ENCODE measurements at regions not wholly inside any gene's neighbourhood (a gene's known extent, or its start where the extent isn't known, plus 50 kb on each side); places are given as distances from the start of the nearest gene placed in this dataset.

DNA sequence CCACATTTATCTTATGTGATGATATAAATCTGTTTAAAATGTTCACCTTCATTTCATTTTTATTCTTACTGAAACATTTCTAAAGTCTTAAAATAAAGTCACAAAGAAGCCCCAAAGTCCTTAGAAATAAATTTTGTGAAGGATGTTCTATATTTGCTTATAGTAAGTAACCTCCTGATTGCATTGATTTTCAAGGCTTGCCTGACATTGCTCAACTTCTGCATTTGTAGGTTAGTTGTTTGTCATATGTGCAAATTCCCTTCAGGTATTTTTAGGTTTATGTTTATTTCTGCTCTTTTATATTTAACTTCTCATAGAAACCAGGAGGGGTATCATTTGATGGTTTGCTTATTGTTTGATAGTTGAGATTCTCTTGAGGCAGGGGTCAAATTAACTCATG lies 417.8 kb downstream of the ARL4A start:
- no peak overlapping the region for H3K4me2 ChIP-seq (ENCODE audit: insufficient read depth, low read length, poor library complexity, severe bottlenecking)
- H3K4me3 ChIP-seq (ENCODE audit: low read length in 2 of 2), result no peak overlapping the region
- no peak overlapping the region for H4K91ac ChIP-seq (ENCODE audit: low read depth, low read length, poor library complexity)
- peaks cover 4 to 18% of the 10 kb centered on the region in 2 donors for H3K9me3 ChIP-seq (replicated peaks in 1 of 2; ENCODE audit: control insufficient read depth in 2 of 2, insufficient read depth in 1 of 2, low read depth in 1 of 2, low read length in 2 of 2)
- no peak overlapping the region for H2BK12ac ChIP-seq (ENCODE audit: low read length)
- no peak overlapping the region for H2AK5ac ChIP-seq (ENCODE audit: low read depth, low read length)
- no peak overlapping the region for H3K9ac ChIP-seq (ENCODE audit: low read depth, low read length, poor library complexity)
- H2AFZ ChIP-seq (ENCODE audit: low read length), result no peak overlapping the region
- H3K23ac ChIP-seq (ENCODE audit: low read depth, low read length, poor library complexity), result no peak overlapping the region
- no peak for DNase-seq (ENCODE audit: low spot score)
- H3K27me3 ChIP-seq (ENCODE audit: control insufficient read depth in 3 of 3, insufficient read depth in 3 of 3, low read depth in 1 of 3, low read length in 3 of 3), result no peaks in the 10 kb centered on the region
- H3K4me1 ChIP-seq (ENCODE audit: control insufficient read depth in 2 of 2, insufficient read depth in 1 of 2, low read depth in 1 of 2, low read length in 2 of 2), result no peaks in the 10 kb centered on the region
- no peaks in the 10 kb centered on the region for H3K36me3 ChIP-seq (replicated peaks in 1 of 2; ENCODE audit: control insufficient read depth in 2 of 2, insufficient read depth in 2 of 2, low read length in 2 of 2)
- H3K79me1 ChIP-seq (ENCODE audit: low read depth, low read length), result peaks cover 2% of the 10 kb centered on the region
- H2BK5ac ChIP-seq (ENCODE audit: low read length), result no peak overlapping the region
- no peak overlapping the region for H3K4ac ChIP-seq (ENCODE audit: low read length)
- H4K8ac ChIP-seq (ENCODE audit: low read depth, low read length), result no peak overlapping the region
- no peak overlapping the region for H2BK15ac ChIP-seq (ENCODE audit: low read length)
- H3K18ac ChIP-seq (ENCODE audit: low read length), result no peak overlapping the region
- H3K27ac ChIP-seq (replicated peaks; ENCODE audit: low read length), result no peak overlapping the region
- no peak overlapping the region for H3K14ac ChIP-seq (ENCODE audit: low read length)
- no peak overlapping the region for H2BK120ac ChIP-seq (ENCODE audit: low read depth, low read length)

DNA sequence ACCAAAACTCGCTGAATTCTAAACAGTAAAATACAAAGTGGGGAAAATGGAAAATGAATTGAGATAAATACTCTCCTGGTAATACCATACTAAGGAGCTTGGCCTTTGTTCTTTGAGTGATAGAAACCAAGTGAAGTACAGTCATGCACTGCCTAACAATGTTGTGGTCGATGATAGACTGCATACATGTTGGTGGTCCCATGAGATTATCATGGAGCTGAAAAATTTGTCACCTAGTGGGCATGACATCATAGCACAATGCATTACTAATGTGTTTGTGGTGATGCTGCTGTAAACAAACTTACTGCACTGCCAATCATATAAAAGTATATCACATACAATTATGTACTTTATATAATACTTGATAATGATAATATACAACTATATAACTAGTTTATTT lies 419.1 kb downstream of the ARL4A start:
- H4K91ac ChIP-seq (ENCODE audit: low read depth, low read length, poor library complexity), result no peak overlapping the region
- no peaks in the 10 kb centered on the region for H3K36me3 ChIP-seq (replicated peaks in 1 of 2; ENCODE audit: control insufficient read depth in 2 of 2, insufficient read depth in 2 of 2, low read length in 2 of 2)
- peaks cover 4 to 18% of the 10 kb centered on the region in 2 donors for H3K9me3 ChIP-seq (replicated peaks in 1 of 2; ENCODE audit: control insufficient read depth in 2 of 2, insufficient read depth in 1 of 2, low read depth in 1 of 2, low read length in 2 of 2)
- H2BK120ac ChIP-seq (ENCODE audit: low read depth, low read length), result no peak overlapping the region
- H3K27me3 ChIP-seq (ENCODE audit: control insufficient read depth in 3 of 3, insufficient read depth in 3 of 3, low read depth in 1 of 3, low read length in 3 of 3), result no peaks in the 10 kb centered on the region
- H3K4me2 ChIP-seq (ENCODE audit: insufficient read depth, low read length, poor library complexity, severe bottlenecking), result no peak overlapping the region
- H3K4ac ChIP-seq (ENCODE audit: low read length), result no peak overlapping the region
- no peak overlapping the region for H3K14ac ChIP-seq (ENCODE audit: low read length)
- no peak overlapping the region for H4K8ac ChIP-seq (ENCODE audit: low read depth, low read length)
- H3K23ac ChIP-seq (ENCODE audit: low read depth, low read length, poor library complexity), result no peak overlapping the region
- H2BK15ac ChIP-seq (ENCODE audit: low read length), result no peak overlapping the region
- H2AK5ac ChIP-seq (ENCODE audit: low read depth, low read length), result no peak overlapping the region
- no peak overlapping the region for H2BK12ac ChIP-seq (ENCODE audit: low read length)
- H3K4me1 ChIP-seq (ENCODE audit: control insufficient read depth in 2 of 2, insufficient read depth in 1 of 2, low read depth in 1 of 2, low read length in 2 of 2), result no peaks in the 10 kb centered on the region
- no CpG with 5 or more reads among the region's 2 CpGs for WGBS, 2 donors (ENCODE audit: extremely low coverage in 2 of 2, insufficient read length in 2 of 2, insufficient replicate concordance in 1 of 2)
- H3K4me3 ChIP-seq (ENCODE audit: low read length in 2 of 2), result no peak overlapping the region
- H3K9ac ChIP-seq (ENCODE audit: low read depth, low read length, poor library complexity), result no peak overlapping the region
- H3K18ac ChIP-seq (ENCODE audit: low read length), result no peak overlapping the region
- peaks cover 2% of the 10 kb centered on the region for H3K79me1 ChIP-seq (ENCODE audit: low read depth, low read length)
- no peak overlapping the region for H2BK5ac ChIP-seq (ENCODE audit: low read length)
- no peak overlapping the region for H2AFZ ChIP-seq (ENCODE audit: low read length)
- DNase-seq (ENCODE audit: low spot score), result no peak
- no peak overlapping the region for H3K27ac ChIP-seq (replicated peaks; ENCODE audit: low read length)

DNA sequence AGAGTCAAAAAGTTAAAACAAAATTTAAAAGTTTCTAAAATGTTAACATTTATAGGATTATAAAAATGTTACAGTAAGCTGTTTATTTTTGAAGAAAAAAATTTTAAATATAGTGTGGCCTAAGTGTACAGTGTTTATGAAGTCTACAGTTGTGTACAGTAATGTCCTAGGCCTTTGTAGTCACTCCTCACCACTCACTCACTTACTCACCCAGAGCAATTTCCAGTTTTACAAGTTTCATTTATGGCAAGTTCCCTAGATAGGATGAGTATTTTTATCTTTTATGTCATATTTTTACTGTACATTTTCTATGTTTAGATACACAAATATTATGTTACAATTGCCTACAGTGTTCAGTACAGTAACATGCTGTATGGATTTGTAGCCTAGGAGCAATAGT lies 419.9 kb downstream of the ARL4A start:
- Histone ChIP-seq H3K27ac (replicated peaks; ENCODE audit: low read length) (no peak overlapping the region), H2BK15ac (ENCODE audit: low read length) (no peak overlapping the region), H2BK12ac (ENCODE audit: low read length) (no peak overlapping the region), H3K4me2 (ENCODE audit: insufficient read depth, low read length, poor library complexity, severe bottlenecking) (no peak overlapping the region), H3K4me3 (ENCODE audit: low read length in 2 of 2) (no peak overlapping the region), H2AK5ac (ENCODE audit: low read depth, low read length) (no peak overlapping the region), H2BK5ac (ENCODE audit: low read length) (no peak overlapping the region), H4K91ac (ENCODE audit: low read depth, low read length, poor library complexity) (no peak overlapping the region), H3K36me3 (replicated peaks in 1 of 2; ENCODE audit: control insufficient read depth in 2 of 2, insufficient read depth in 2 of 2, low read length in 2 of 2) (no peaks in the 10 kb centered on the region), H3K27me3 (ENCODE audit: control insufficient read depth in 3 of 3, insufficient read depth in 3 of 3, low read depth in 1 of 3, low read length in 3 of 3) (no peaks in the 10 kb centered on the region), H3K23ac (ENCODE audit: low read depth, low read length, poor library complexity) (no peak overlapping the region), H3K4ac (ENCODE audit: low read length) (no peak overlapping the region), H3K79me1 (ENCODE audit: low read depth, low read length) (peaks cover 2% of the 10 kb centered on the region), H3K14ac (ENCODE audit: low read length) (no peak overlapping the region), H3K18ac (ENCODE audit: low read length) (no peak overlapping the region), H3K4me1 (ENCODE audit: control insufficient read depth in 2 of 2, insufficient read depth in 1 of 2, low read depth in 1 of 2, low read length in 2 of 2) (no peaks in the 10 kb centered on the region), H3K9ac (ENCODE audit: low read depth, low read length, poor library complexity) (no peak overlapping the region), H3K9me3 (replicated peaks in 1 of 2; ENCODE audit: control insufficient read depth in 2 of 2, insufficient read depth in 1 of 2, low read depth in 1 of 2, low read length in 2 of 2) (peaks cover 4 to 18% of the 10 kb centered on the region in 2 donors), H2BK120ac (ENCODE audit: low read depth, low read length) (no peak overlapping the region), H2AFZ (ENCODE audit: low read length) (no peak overlapping the region), H4K8ac (ENCODE audit: low read depth, low read length) (no peak overlapping the region)
- DNase-seq (ENCODE audit: low spot score), result no peak

DNA sequence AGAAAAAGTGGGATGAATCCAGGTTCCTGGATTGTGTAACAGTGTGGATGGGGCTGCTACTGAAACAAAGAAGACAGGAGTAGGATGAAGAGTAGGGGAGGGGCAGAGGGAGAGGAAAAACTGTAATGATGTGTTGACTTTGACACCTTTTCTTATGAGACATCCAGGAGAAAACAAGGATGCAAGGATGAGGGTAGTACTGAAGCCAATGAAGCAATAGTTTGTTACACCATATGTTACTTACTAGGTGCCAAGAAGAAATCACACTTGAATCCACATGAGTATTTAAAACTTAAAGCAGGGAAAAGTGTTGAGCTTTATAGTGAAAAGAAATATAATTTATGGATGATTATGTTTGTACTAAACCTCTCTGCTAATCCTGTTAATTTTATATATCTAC lies 420.6 kb downstream of the ARL4A start:
- Histone ChIP-seq H2BK15ac (ENCODE audit: low read length) (no peak overlapping the region), H3K4me3 (ENCODE audit: low read length in 2 of 2) (no peak overlapping the region), H3K9ac (ENCODE audit: low read depth, low read length, poor library complexity) (no peak overlapping the region), H3K4ac (ENCODE audit: low read length) (no peak overlapping the region), H4K8ac (ENCODE audit: low read depth, low read length) (no peak overlapping the region), H2BK12ac (ENCODE audit: low read length) (no peak overlapping the region), H3K27me3 (ENCODE audit: control insufficient read depth in 3 of 3, insufficient read depth in 3 of 3, low read depth in 1 of 3, low read length in 3 of 3) (no peaks in the 10 kb centered on the region), H3K36me3 (replicated peaks in 1 of 2; ENCODE audit: control insufficient read depth in 2 of 2, insufficient read depth in 2 of 2, low read length in 2 of 2) (no peaks in the 10 kb centered on the region), H3K27ac (replicated peaks; ENCODE audit: low read length) (no peak overlapping the region), H2AFZ (ENCODE audit: low read length) (no peak overlapping the region), H2AK5ac (ENCODE audit: low read depth, low read length) (no peak overlapping the region), H3K18ac (ENCODE audit: low read length) (no peak overlapping the region), H3K23ac (ENCODE audit: low read depth, low read length, poor library complexity) (no peak overlapping the region), H3K9me3 (replicated peaks in 1 of 2; ENCODE audit: control insufficient read depth in 2 of 2, insufficient read depth in 1 of 2, low read depth in 1 of 2, low read length in 2 of 2) (peaks cover 4 to 18% of the 10 kb centered on the region in 2 donors), H2BK120ac (ENCODE audit: low read depth, low read length) (no peak overlapping the region), H3K4me1 (ENCODE audit: control insufficient read depth in 2 of 2, insufficient read depth in 1 of 2, low read depth in 1 of 2, low read length in 2 of 2) (no peaks in the 10 kb centered on the region), H3K4me2 (ENCODE audit: insufficient read depth, low read length, poor library complexity, severe bottlenecking) (no peak overlapping the region), H3K79me1 (ENCODE audit: low read depth, low read length) (peaks cover 2% of the 10 kb centered on the region), H4K91ac (ENCODE audit: low read depth, low read length, poor library complexity) (no peak overlapping the region), H2BK5ac (ENCODE audit: low read length) (no peak overlapping the region), H3K14ac (ENCODE audit: low read length) (no peak overlapping the region)
- no peak for DNase-seq (ENCODE audit: low spot score)

All from neuronal stem cell (in vitro differentiated cells).